ENCODE measurements at regions not wholly inside any gene's neighbourhood (a gene's known extent, or its start where the extent isn't known, plus 50 kb on each side); places are given as distances from the start of the nearest gene placed in this dataset.

DNA sequence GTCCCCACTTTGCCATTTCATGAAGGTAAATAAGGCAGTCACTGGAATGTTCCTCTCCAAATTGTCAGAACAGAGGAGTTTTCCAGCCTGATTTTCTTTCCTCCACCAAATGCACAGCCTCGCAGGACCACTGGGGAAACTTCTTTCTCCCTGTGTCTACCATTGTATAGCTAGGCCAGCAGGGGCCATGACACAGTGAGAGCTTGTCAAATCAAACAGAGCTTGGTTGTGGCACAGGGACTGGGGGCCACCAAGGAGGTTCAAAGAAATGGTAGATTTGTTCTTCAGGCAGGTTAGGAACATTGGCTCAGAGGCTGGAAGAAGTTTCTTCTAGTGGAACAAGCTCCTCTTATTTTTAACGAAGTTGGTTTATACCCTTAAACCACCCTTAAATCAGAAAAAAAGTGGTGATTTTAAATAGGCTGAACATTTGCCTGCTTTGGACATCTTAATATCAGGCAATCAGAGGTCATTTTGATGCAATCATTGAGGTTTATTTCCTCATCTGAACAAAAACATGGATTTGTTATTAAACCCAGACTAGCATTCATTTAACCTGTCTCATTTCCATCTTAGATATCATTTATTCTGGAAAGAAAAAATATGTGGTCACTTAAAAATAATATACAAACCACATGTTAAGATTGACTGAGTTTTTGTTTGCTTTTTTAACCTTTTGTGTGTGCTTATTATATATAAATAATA, 105.6 kb downstream of the GTPBP8 start:
- DNase-seq (ENCODE audit: low spot score): no peak

GRCh38 chr3:113097960-113098447, 107.2 kb downstream of the GTPBP8 start:
- DNase-seq (ENCODE audit: low spot score): no peak

GRCh38 chr3:113100063-113100462, 109.3 kb downstream of the GTPBP8 start:
- no peak for DNase-seq (ENCODE audit: low spot score)

GRCh38 chr3:113103588-113103987, 107.8 kb upstream of the BOC start:
- DNase-seq (ENCODE audit: low spot score): no peak

GRCh38 chr3:113104357-113105092, 106.8 kb upstream of the BOC start:
- DNase-seq (ENCODE audit: low spot score): no peak

- no peak for DNase-seq (ENCODE audit: low spot score)
Measured at GRCh38 chr3:113105093-113105449, 106.3 kb upstream of the BOC start.

- no peak for DNase-seq (ENCODE audit: low spot score)
Measured at GRCh38 chr3:113105966-113106660, 105.2 kb upstream of the BOC start.

GRCh38 chr3:113110267-113110666, 101.1 kb upstream of the BOC start:
- DNase-seq (ENCODE audit: low spot score): no peak

DNA sequence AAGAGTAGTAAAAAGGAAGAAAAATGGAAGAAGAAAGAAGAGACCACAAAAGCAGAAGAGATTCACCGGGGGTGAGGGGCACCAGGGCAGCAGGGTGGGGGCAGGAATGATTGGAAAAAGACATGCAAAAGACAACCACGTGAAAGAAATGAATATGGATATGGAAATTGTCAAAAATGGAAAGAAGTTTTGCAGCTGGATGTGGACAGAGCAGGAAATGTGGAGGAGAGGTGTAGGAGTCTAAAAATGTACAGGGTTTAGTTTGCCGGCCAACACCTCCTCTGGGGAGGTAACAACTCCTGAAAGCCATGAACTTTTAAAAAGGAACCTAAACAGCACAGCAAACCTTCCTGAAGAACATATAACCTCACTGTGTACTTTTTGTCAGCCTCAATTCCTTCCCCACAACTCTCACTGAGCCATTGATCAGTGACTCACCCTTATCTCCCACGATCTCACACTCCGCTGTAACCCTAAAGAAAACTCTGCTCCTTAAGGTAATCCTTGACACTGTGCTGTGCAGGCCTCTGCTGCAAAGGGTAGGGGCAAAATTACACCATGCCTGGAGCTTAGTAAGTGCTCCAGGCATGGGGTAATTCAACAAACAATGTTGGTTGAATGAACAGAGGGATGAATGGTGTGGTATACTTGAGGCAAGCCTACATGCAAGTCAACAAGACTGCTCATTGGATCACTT, 100.2 kb upstream of the BOC start:
- DNase-seq (ENCODE audit: low spot score): no peak

GRCh38 chr3:113113361-113113760, 98.0 kb upstream of the BOC start:
- DNase-seq (ENCODE audit: low spot score): no peak

GRCh38 chr3:113117511-113118234, 93.7 kb upstream of the BOC start:
- no peak for DNase-seq (ENCODE audit: low spot score)

GRCh38 chr3:113118336-113118735, 93.0 kb upstream of the BOC start:
- no peak for DNase-seq (ENCODE audit: low spot score)

- DNase-seq (ENCODE audit: low spot score): no peak
Measured at GRCh38 chr3:113124256-113124830, 87.0 kb upstream of the BOC start.

- DNase-seq (ENCODE audit: low spot score): no peak
Measured at GRCh38 chr3:113125951-113126350, 85.4 kb upstream of the BOC start.

- DNase-seq (ENCODE audit: low spot score): no peak
Measured at GRCh38 chr3:113128386-113129015, 82.9 kb upstream of the BOC start.

GRCh38 chr3:113129168-113129567, 82.2 kb upstream of the BOC start:
- DNase-seq (ENCODE audit: low spot score): no peak

DNA sequence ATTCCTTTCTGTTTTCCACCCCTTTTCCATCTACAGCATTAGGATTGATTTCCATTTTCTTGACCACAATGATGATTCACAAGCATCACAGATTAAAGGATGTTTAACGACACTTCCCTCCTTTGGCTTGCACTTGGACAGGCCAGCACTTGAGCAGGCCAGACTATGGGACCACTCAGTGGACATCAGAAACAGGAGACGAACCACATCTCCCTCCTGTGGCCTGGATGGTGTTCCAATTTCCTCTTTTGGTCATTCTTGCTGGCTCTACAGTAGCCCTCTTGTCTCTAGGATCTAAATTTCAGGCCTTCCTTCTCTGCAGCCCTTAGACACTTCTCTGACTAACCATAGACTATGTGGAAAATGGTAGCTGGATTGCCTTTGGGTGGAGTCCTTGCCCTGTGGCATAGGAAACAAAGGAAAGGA, 78.8 kb upstream of the BOC start:
- DNase-seq (ENCODE audit: low spot score): no peak

DNA sequence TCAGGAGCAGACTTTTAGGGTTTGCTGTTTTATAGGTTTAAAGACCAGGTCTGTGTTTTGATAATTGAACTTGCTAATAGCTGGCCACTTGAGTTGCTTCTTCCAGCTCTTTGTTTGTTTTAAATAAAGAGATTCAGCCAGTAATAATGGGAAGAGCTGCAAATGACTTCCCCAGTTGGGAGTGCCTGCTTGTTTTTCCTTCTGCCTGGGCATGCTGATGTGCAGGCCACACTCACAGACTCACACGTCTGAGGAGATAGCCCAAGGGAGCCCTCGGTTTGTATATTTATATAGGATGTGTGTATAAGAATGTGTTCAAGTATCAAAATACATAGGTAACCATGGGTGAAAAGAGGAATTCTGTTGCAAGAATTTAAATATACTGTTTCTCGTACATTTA, 78.2 kb upstream of the BOC start:
- no peak for DNase-seq (ENCODE audit: low spot score)

GRCh38 chr3:113136071-113136470, 75.3 kb upstream of the BOC start:
- no peak for DNase-seq (ENCODE audit: low spot score)

DNA sequence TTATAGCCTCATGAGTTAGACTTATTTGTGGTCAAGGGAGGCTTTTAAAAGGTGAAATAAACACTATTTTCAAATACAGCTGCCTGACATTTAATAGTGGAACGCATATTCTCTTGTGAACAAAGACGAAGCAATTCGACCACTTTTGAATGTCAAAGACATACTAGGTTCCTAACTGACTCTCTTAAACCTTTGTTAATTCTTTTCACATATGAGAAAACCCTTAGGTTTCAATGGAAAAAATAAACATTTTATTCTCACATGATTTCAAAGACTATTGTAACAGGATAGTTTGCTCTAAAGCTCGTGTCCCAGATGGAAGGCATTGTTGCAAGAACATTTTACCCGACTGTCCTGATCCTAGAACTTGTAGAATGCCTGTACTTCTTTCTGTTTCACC, 74.8 kb upstream of the BOC start:
- no peak for DNase-seq (ENCODE audit: low spot score)
